ENCODE measurements at regions not wholly inside any gene's neighbourhood (a gene's known extent, or its start where the extent isn't known, plus 50 kb on each side); places are given as distances from the start of the nearest gene placed in this dataset.

DNA sequence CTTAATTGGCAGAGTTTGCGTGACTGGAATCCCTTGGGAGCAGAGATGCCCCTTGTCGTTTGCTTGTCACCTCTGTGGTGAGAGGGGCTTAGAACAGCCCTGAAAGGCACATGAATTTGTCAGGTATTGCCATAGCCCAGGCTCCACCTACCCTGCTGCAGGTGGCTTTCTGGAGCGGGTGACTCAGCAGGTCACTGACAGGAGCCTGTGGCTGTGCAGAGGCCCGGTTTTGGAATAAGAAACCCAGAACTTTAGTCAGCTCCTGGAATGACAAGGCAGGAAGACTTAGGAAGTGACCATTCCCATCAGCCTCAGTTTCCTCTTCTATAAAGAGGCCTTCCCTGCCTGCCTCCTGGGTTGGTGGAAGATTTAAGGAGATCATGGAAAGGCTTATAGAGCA lies 539.7 kb downstream of the INSC start:
- WGBS, 5 donors = 64 to 70% (median 67%) methylated on average over 4 of the region's 4 CpGs
- DNase-seq = no peak
- peaks cover 0 to 19% (median 14%) of the 10 kb centered on the region in 6 donors for H3K4me1 ChIP-seq
- H3K27me3 ChIP-seq (replicated peaks in 1 of 7) = peaks cover 0 to 26% (median 10%) of the 10 kb centered on the region in 7 donors
- H3K36me3 ChIP-seq = no peaks in the 10 kb centered on the region
- no peak overlapping the region for H3K4me3 ChIP-seq
- no peak for TF ChIP-seq CTCF (IDR thresholded peaks at IDR 0.05 in 8 of 11, conservative IDR thresholded peaks at IDR 0.05 in 3 of 11)
- TF ChIP-seq POLR2AphosphoS5 (IDR thresholded peaks at IDR 0.05) = no peak
- TF ChIP-seq POLR2A (IDR thresholded peaks at IDR 0.05) = no peak
- H3K9me3 ChIP-seq = no peaks in the 10 kb centered on the region
- H3K27ac ChIP-seq = no peak overlapping the region
- intact Hi-C loops (cut with DNase I; ENCODE audit: low total_unique reads) = no loop called here

DNA sequence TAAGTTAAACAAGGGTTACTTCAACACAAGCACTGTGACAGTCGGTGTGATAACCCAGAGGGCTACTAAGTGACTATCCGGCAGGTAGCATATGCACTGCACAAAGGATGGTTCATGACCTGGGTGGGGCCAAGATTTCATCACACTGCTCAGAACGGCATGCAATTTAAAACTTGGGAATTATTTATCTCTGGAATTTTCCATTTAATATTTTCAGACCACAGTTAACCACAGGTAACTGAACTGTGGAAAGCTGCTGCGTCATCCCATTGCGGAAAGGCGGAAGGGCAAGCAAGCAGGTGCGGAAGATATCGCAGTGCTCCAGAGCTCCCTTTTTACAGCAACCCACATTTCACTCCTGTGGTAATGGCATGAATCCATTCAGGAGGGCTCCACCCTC lies 540.8 kb downstream of the INSC start:
- WGBS, 5 donors = 89 to 93% (median 91%) methylated on average over 8 of the region's 8 CpGs
- intact Hi-C loops (cut with DNase I; ENCODE audit: low total_unique reads) = no loop called here
- Histone ChIP-seq H3K27ac (no peak overlapping the region), H3K4me3 (no peak overlapping the region), H3K36me3 (no peaks in the 10 kb centered on the region), H3K27me3 (replicated peaks in 1 of 7) (peaks cover 0 to 17% (median 1%) of the 10 kb centered on the region in 7 donors), H3K4me1 (peaks cover 0 to 9% (median 7%) of the 10 kb centered on the region in 6 donors), H3K9me3 (no peaks in the 10 kb centered on the region)
- TF ChIP-seq CTCF (IDR thresholded peaks at IDR 0.05 in 8 of 11, conservative IDR thresholded peaks at IDR 0.05 in 3 of 11) (no peak), POLR2A (IDR thresholded peaks at IDR 0.05) (no peak), POLR2AphosphoS5 (IDR thresholded peaks at IDR 0.05) (no peak)
- no peak for DNase-seq

GRCh38 chr11:15657264-15657663 lies 542.5 kb downstream of the INSC start:
- Histone ChIP-seq H3K36me3 (no peaks in the 10 kb centered on the region), H3K27me3 (replicated peaks in 1 of 7) (peaks cover 0 to 2% (median 0%) of the 10 kb centered on the region in 7 donors), H3K4me1 (no peaks in the 10 kb centered on the region), H3K27ac (no peak overlapping the region), H3K9me3 (no peaks in the 10 kb centered on the region), H3K4me3 (no peak overlapping the region)
- 75 to 87% (median 85%) methylated on average over 5 of the region's 5 CpGs for WGBS, 5 donors
- intact Hi-C loops (cut with DNase I; ENCODE audit: low total_unique reads) = no loop called here
- TF ChIP-seq CTCF (IDR thresholded peaks at IDR 0.05 in 8 of 11, conservative IDR thresholded peaks at IDR 0.05 in 3 of 11) (no peak), POLR2AphosphoS5 (IDR thresholded peaks at IDR 0.05) (no peak), POLR2A (IDR thresholded peaks at IDR 0.05) (no peak)
- no peak for DNase-seq

DNA sequence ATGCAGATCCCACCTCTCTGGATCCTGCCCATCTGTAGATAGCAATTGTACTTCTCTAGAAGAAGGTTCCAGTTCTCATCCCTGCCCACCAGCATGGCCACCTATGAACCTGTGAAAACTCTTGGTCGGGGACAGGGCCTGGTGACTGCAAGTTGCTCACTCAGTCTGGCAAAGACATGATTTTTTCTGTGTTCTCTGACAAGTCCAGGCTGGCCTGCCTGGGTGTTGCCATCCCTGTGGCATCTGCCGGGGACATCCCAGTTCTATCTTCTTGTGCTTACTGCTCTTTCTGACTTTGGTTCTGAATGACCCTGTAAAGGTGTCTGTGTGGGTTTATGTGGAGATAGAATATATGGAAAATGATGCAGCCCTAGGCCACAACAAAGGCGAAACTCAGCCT lies 545.8 kb downstream of the INSC start:
- intact Hi-C loops (cut with DNase I; ENCODE audit: low total_unique reads) = loop anchor here (10.0 kb wide), 1 partner anchor 64 kb away; no protein-coding TSS in a partner anchor
- Histone ChIP-seq H3K36me3 (no peaks in the 10 kb centered on the region), H3K4me3 (no peak overlapping the region), H3K27me3 (replicated peaks in 1 of 7) (no peaks in the 10 kb centered on the region), H3K4me1 (no peaks in the 10 kb centered on the region), H3K9me3 (no peaks in the 10 kb centered on the region), H3K27ac (no peak overlapping the region)
- 75 to 91% (median 88%) methylated on average over 3 of the region's 3 CpGs for WGBS, 5 donors
- DNase-seq = no peak
- TF ChIP-seq POLR2AphosphoS5 (IDR thresholded peaks at IDR 0.05) (no peak), CTCF (IDR thresholded peaks at IDR 0.05 in 8 of 11, conservative IDR thresholded peaks at IDR 0.05 in 3 of 11) (no peak), POLR2A (IDR thresholded peaks at IDR 0.05) (no peak)
